ENCODE measurements at regions not wholly inside any gene's neighbourhood (a gene's known extent, or its start where the extent isn't known, plus 50 kb on each side); places are given as distances from the start of the nearest gene placed in this dataset.

GRCh38 chr5:103918668-103919367 is 356.2 kb upstream of the NUDT12 start:
- no peak for TF ChIP-seq TAF1 (IDR thresholded peaks at IDR 0.05; ENCODE audit: borderline replicate concordance, insufficient read depth, low read length)
- TF ChIP-seq POLR2AphosphoS5 (IDR thresholded peaks at IDR 0.05; ENCODE audit: low read depth, low read length): no peak
- no peak for TF ChIP-seq SIN3A (IDR thresholded peaks at IDR 0.05; ENCODE audit: borderline replicate concordance, insufficient read depth, low read length)
- no peak for TF ChIP-seq REST (IDR thresholded peaks at IDR 0.05; ENCODE audit: insufficient read depth in 1 of 2, low read depth in 2 of 2, low read length in 2 of 2)
- TF ChIP-seq FOXP2 (optimal IDR thresholded peaks at IDR 0.05; ENCODE audit: borderline replicate concordance, extremely low read depth, extremely low read length, insufficient read depth): no peak

Data from PFSK-1 (cell line).